Effector memory CD4-positive, alpha-beta T cell (primary cell): ENCODE measurements at regions not wholly inside any gene's neighbourhood (a gene's known extent, or its start where the extent isn't known, plus 50 kb on each side); places are given as distances from the start of the nearest gene placed in this dataset.
"Not testable (repeated sequence)": the region's sequence is repeated elsewhere in the genome, so short reads cannot be mapped to it uniquely, and the experiment has no call there.

Experiments
- DNase-seq, 3 donors: peaks; one replicate each; pipeline ENCODE4 v3.0.0-alpha.2; 2020
- H3K27ac ChIP-seq: 2 replicates; pipeline ENCODE4 v1.7.0; 2013; ENCODE audit warnings: mild to moderate bottlenecking, low read length, moderate library complexity; ENCODE audit not compliant: insufficient read depth, poor library complexity, severe bottlenecking
- H3K27me3 ChIP-seq: replicated peaks from 2 replicates; pipeline ENCODE4 v1.7.0; 2013; ENCODE audit warnings: mild to moderate bottlenecking, low read length; ENCODE audit not compliant: insufficient read depth, control insufficient read depth, poor library complexity, severe bottlenecking
- H3K36me3 ChIP-seq: 2 replicates; pipeline ENCODE4 v1.7.0; 2013; ENCODE audit warnings: mild to moderate bottlenecking, low read length, moderate library complexity; ENCODE audit not compliant: control insufficient read depth, insufficient read depth
- H3K4me1 ChIP-seq: 2 replicates; pipeline ENCODE4 v1.7.0; 2013; ENCODE audit warnings: low read length, mild to moderate bottlenecking; ENCODE audit not compliant: control insufficient read depth, insufficient read depth, poor library complexity, severe bottlenecking
- H3K4me3 ChIP-seq: 2 replicates; pipeline ENCODE4 v1.7.0; 2013; ENCODE audit warnings: low read length, low read depth, mild to moderate bottlenecking; ENCODE audit not compliant: insufficient read depth, poor library complexity, severe bottlenecking
- H3K9me3 ChIP-seq: 2 replicates; pipeline ENCODE4 v1.7.0; 2013; ENCODE audit warnings: mild to moderate bottlenecking, low read length, moderate library complexity; ENCODE audit not compliant: control insufficient read depth

GRCh38 chr2:122029456-122029855, 274.0 kb downstream of the TSN start:
- DNase-seq = no peak
- Histone ChIP-seq H3K4me3 (no peak overlapping the region), H3K36me3 (no peaks in the 10 kb centered on the region), H3K27me3 (no peaks in the 10 kb centered on the region), H3K4me1 (no peaks in the 10 kb centered on the region), H3K9me3 (no peaks in the 10 kb centered on the region), H3K27ac (no peak overlapping the region)

GRCh38 chr2:122029945-122030344, 274.5 kb downstream of the TSN start:
- Histone ChIP-seq H3K9me3 (no peaks in the 10 kb centered on the region), H3K27me3 (no peaks in the 10 kb centered on the region), H3K4me3 (no peak overlapping the region), H3K36me3 (no peaks in the 10 kb centered on the region), H3K27ac (no peak overlapping the region), H3K4me1 (no peaks in the 10 kb centered on the region)
- DNase-seq = no peak

GRCh38 chr2:122031544-122032263, 276.3 kb downstream of the TSN start:
- Histone ChIP-seq H3K4me1 (no peaks in the 10 kb centered on the region), H3K27me3 (no peaks in the 10 kb centered on the region), H3K36me3 (no peaks in the 10 kb centered on the region), H3K4me3 (no peak overlapping the region), H3K27ac (no peak overlapping the region), H3K9me3 (no peaks in the 10 kb centered on the region)
- DNase-seq = no peak

- Histone ChIP-seq H3K27me3 (no peaks in the 10 kb centered on the region), H3K36me3 (no peaks in the 10 kb centered on the region), H3K27ac (no peak overlapping the region), H3K4me3 (no peak overlapping the region), H3K4me1 (no peaks in the 10 kb centered on the region), H3K9me3 (no peaks in the 10 kb centered on the region)
- DNase-seq = no peak
These were observed 276.8 kb downstream of the TSN start for GRCh38 chr2:122032264-122032645.

- no peaks in the 10 kb centered on the region for H3K9me3 ChIP-seq
- no peaks in the 10 kb centered on the region for H3K27me3 ChIP-seq
- no peaks in the 10 kb centered on the region for H3K4me1 ChIP-seq
- H3K36me3 ChIP-seq = no peaks in the 10 kb centered on the region
- no peak overlapping the region for H3K27ac ChIP-seq
- DNase-seq = no peak
- H3K4me3 ChIP-seq = no peak overlapping the region
These were observed 278.3 kb downstream of the TSN start for GRCh38 chr2:122033778-122034177.

GRCh38 chr2:122034344-122034743, 278.9 kb downstream of the TSN start:
- no peak overlapping the region for H3K27ac ChIP-seq
- no peaks in the 10 kb centered on the region for H3K36me3 ChIP-seq
- H3K27me3 ChIP-seq = no peaks in the 10 kb centered on the region
- DNase-seq = no peak
- H3K9me3 ChIP-seq = no peaks in the 10 kb centered on the region
- H3K4me1 ChIP-seq = no peaks in the 10 kb centered on the region
- no peak overlapping the region for H3K4me3 ChIP-seq

GRCh38 chr2:122034777-122035176, 279.3 kb downstream of the TSN start:
- no peak overlapping the region for H3K4me3 ChIP-seq
- H3K9me3 ChIP-seq = no peaks in the 10 kb centered on the region
- H3K4me1 ChIP-seq = no peaks in the 10 kb centered on the region
- no peaks in the 10 kb centered on the region for H3K36me3 ChIP-seq
- no peak overlapping the region for H3K27ac ChIP-seq
- no peak for DNase-seq
- H3K27me3 ChIP-seq = no peaks in the 10 kb centered on the region

GRCh38 chr2:122038816-122039215, 283.4 kb downstream of the TSN start:
- H3K4me1 ChIP-seq, DNase-seq, H3K27ac ChIP-seq, H3K36me3 ChIP-seq, H3K4me3 ChIP-seq, H3K9me3 ChIP-seq, H3K27me3 ChIP-seq: not testable (repeated sequence)

GRCh38 chr2:122041455-122041854, 286.0 kb downstream of the TSN start:
- Histone ChIP-seq H3K9me3 (no peaks in the 10 kb centered on the region), H3K27me3 (no peaks in the 10 kb centered on the region), H3K4me1 (no peaks in the 10 kb centered on the region), H3K36me3 (no peaks in the 10 kb centered on the region), H3K4me3 (no peak overlapping the region), H3K27ac (no peak overlapping the region)
- DNase-seq = no peak

GRCh38 chr2:122051659-122052058, 296.2 kb downstream of the TSN start:
- H3K4me3 ChIP-seq = not testable (repeated sequence)

More at GRCh38 chr2:122051659-122052058, 296.2 kb downstream of the TSN start:
- DNase-seq, H3K4me1 ChIP-seq, H3K27me3 ChIP-seq, H3K36me3 ChIP-seq, H3K27ac ChIP-seq, H3K9me3 ChIP-seq: not testable (repeated sequence)
